ENCODE measurements at regions not wholly inside any gene's neighbourhood (a gene's known extent, or its start where the extent isn't known, plus 50 kb on each side); places are given as distances from the start of the nearest gene placed in this dataset.

DNA sequence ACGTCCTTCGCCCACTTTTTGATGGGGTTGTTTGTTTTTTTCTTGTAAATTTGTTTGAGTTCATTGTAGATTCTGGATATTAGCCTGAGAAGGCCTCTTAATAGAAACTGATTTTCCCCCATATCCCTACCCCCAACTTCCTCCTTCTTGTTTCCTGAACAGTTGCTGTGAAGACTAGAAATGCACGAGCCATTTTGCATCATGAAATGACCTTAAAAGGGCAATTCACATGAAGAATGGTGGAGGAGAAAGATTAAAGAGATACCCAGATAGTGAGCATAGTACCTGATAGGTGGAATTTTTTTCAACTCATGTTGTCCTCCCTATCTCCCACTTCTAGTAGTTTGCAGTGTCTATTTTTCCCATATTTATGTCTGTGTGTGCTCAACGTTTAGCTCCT, 55.2 kb upstream of the KCNH8 start:
- no peak for DNase-seq

DNA sequence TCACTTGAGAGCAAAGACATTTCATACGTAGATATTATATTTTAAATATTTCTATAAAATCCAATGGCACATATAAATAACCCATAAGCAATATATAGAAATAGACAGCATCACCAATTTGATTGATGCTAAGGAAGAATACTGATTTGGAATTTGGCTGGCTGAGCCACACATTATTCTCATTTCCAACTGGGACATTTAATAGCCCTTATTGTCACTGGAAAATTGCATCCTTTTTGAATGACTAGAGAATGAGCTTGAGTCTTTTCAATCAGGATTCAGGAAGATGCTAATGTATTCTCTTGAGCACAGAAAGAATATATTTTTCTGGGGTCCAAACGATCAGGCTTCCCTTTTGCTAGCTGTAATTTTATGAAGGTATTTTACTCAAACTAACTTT, 70.9 kb upstream of the KCNH8 start:
- no peak for DNase-seq

DNA sequence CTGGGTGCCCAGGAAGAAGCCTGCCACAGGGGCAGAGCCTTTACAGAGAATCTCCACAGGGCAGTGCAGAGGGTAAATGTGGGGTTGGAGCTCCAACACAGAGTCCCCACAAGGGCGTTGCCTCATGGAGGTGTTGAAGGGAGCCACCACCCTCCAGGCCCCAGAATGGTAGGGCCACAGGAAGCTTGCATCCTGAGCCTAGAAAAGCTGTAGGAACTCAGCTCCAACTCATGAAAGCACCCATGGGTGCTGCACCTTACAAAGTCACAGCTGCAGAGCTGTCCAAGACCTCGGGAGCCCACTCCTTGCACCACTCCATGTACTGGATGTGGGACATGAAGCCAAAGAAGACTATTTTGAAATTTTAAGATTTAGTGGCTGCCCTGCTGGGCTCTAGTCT, 73.3 kb upstream of the KCNH8 start:
- DNase-seq = no peak

DNA sequence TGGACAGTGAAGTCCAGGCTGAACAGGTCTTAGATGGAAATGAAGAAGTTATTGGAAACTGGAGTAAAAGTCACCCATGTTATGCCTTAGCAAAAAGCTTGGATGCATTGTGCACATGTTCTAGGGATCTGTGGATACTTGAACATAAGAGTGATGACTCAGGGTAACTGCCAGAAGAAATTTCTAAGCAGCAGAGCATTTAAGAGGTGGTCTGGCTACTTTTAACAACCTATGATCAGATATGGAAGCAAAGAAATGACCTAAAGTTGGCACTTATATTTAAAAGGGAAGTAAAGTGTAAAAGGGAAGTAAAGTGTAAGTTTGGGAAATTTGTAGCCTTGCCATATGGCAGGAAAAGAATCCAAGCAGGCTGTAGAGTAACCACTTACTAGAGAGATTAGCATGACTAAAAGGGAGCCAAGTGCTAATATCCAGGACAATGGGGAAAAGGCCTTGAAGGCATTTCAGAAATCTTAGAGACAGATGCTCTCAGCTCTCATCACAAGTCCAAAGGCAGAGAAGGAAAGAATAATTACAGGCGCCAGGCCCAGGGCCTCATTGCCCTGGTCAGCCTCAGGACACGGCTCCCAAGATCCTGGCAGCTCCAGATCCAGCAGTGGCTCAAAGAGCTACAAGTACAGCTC, 73.9 kb upstream of the KCNH8 start:
- DNase-seq = no peak

DNA sequence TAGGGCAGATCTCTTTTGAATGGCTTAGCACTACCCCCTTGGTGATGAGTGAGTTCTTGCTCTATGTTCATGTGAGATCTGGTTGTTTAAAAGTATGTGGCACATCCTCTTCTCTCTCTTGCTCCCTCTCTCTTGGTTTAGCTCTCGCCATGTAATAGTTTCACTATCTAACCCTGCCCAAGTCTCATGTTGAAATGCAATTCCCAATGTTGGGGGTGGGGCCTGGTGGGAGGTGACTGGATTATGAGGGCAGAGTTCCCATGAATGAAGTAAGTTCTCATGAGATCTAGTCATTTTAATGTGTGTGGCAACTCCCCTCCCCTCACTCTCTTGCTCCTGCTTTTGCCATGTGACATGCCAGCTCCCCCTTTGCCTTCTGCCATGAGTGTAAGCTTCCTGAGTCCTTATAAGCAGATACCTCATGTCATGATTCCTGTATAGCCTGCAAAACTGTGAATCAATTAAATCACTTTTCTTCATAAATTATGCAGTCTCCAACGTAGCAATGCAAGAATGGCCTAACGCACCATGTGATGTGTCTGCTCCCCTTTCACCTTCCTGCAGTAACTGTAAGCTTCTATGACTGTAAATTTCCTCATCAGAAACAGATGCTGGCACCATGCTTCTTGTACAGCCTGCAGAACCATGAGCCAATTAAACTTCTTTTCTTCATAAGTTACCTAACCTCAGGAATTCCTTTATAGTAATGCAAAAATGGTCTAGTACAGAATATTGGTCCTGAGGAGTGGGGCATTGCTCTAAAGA, 74.8 kb upstream of the KCNH8 start:
- DNase-seq = no peak

- no peak for DNase-seq
Measured at GRCh38 chr3:19070325-19070724, 78.0 kb upstream of the KCNH8 start.

DNA sequence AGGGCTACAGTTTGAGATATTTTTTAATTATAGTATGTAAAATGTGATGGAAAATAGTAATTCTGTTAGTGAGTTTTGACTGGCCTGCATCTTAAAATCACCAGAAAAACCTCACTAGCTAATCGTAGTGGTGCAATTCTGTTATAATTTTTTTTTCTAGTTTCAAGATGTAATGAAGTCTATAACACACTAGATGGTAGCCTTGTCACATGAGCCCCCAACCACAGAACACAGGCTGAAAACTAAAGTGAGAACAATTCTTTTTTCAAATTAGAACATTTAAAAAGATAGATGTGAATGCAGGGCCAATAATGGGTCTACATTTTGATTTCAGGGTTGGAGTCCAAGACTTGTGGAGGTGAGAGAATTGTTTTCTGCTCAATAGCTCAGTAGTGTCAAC, 83.3 kb upstream of the KCNH8 start:
- DNase-seq = no peak

DNA sequence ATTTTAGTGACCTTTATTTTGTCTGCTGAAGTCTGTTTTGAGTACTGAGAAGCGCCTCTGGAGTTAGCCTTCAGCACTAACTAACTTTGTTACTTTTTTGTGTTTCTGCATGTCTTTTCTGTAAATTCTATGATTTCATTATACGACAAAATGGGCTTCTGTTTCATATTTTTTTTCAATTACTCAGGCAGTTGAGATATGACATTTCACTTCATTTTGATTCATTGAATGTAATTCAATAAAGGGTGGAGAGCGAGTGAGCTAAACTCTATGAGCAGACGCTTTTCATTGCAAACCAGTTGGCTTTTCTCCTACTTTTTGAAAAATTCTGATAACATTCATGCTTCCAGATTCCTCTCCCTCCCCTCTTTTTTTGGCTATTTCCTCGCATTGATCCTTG, 84.4 kb upstream of the KCNH8 start:
- DNase-seq = no peak

- no peak for DNase-seq
Measured at GRCh38 chr3:19060404-19060803, 87.9 kb upstream of the KCNH8 start.

- no peak for DNase-seq
Measured at GRCh38 chr3:19052874-19053273, 95.4 kb upstream of the KCNH8 start.

DNA sequence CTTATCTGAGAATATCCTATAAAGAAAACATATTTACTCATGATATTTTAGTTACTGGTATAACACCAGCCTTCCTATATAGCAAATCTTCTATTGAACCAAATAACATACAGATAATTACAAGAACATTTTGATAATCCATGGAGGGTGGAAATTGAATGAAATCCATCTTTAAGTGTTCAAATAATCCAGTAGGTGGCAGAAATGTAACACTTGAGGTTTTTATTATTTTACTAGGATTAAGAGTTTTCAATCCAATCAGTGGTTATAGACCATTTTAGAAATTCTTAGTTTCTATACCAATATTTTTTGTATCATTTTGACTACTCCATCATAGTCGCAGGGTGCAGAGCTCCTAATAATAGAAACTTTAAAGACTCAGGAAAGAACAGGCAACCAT, 101.9 kb upstream of the KCNH8 start:
- no peak for DNase-seq

GRCh38 chr3:19030522-19030839, 117.8 kb upstream of the KCNH8 start:
- no peak for DNase-seq

GRCh38 chr3:19029837-19030521, 118.3 kb upstream of the KCNH8 start:
- no peak for DNase-seq

DNA sequence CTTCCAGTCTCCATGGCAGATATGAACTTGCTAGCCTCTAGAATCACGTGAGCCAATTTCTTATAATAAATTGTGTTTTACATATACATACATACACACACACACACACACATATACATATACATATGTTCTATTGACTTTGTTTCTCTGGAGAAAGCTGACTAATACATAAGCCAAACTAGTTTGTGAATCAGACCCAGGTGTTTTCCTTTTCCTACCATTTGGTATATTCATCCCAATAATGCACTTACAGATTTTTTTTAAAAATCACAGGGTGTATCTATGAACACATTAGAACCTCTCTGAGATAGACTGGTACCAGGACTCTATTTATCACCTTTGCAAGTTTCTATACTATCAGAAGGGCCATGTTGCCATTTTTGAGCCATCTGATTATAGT, 122.9 kb upstream of the KCNH8 start:
- DNase-seq = no peak

- no peak for DNase-seq
Measured at GRCh38 chr3:19022546-19022945, 125.8 kb upstream of the KCNH8 start.

GRCh38 chr3:19016851-19017250, 131.5 kb upstream of the KCNH8 start:
- DNase-seq = no peak

GRCh38 chr3:19013879-19014278, 134.4 kb upstream of the KCNH8 start:
- DNase-seq = no peak

- no peak for DNase-seq
Measured at GRCh38 chr3:19012846-19013245, 135.5 kb upstream of the KCNH8 start.

- no peak for DNase-seq
Measured at GRCh38 chr3:19002606-19003005, 145.7 kb upstream of the KCNH8 start.

DNA sequence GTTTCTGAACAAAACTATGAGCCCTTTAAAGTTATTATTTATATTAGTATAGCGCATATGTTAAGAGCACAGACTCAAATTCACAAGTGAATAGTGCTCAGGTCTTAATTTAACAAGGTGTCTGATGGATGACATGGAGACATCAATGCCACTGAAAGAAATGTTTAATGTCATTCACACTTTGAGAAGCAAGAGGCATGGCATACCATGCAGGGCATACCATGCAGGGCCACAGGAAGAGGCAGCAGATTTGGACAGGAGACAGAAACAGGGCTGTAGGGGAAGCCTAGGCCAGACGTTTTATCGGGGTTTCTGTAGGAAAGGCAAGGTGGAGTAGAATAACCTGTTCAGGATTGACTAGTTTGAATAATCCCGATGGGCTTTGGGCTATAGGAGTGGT, 150.2 kb upstream of the KCNH8 start:
- DNase-seq = no peak

GRCh38 chr3:18992709-18993108, 155.6 kb upstream of the KCNH8 start:
- no peak for DNase-seq

GRCh38 chr3:18989237-18989795, 159.0 kb upstream of the KCNH8 start:
- no peak for DNase-seq

DNA sequence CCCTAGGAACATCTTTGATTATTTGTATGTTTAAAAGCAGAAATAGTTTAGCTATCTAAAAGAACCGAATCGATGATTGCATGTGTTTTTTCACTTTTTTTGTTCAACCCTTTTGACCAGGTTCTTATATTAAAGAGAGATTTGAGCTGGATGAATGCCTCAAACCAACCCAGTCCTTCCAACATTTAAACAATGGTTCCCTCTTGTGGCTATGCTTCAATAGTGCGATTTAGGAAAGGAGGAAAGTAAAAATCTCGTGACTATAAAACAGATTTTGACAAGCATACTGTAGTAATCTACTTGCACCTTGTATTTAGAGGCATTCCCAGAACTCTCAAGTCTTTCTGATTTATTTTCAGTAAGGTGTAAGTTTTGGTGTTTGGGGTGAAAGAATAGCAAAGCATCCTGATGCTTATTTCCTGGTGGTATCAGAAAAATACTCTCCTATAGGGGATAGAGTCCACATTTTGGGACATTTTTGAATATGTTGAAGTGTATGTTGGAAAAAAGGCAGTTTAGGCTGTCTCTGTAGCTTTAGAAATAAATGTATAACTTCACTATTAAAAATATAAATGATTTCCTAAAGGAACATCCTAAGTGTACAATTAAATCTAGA, 159.6 kb upstream of the KCNH8 start:
- peak; percentile 8 for DNase-seq

Measured in GDM1 (cell line).